ENCODE measurements at regions not wholly inside any gene's neighbourhood (a gene's known extent, or its start where the extent isn't known, plus 50 kb on each side); places are given as distances from the start of the nearest gene placed in this dataset.

DNA sequence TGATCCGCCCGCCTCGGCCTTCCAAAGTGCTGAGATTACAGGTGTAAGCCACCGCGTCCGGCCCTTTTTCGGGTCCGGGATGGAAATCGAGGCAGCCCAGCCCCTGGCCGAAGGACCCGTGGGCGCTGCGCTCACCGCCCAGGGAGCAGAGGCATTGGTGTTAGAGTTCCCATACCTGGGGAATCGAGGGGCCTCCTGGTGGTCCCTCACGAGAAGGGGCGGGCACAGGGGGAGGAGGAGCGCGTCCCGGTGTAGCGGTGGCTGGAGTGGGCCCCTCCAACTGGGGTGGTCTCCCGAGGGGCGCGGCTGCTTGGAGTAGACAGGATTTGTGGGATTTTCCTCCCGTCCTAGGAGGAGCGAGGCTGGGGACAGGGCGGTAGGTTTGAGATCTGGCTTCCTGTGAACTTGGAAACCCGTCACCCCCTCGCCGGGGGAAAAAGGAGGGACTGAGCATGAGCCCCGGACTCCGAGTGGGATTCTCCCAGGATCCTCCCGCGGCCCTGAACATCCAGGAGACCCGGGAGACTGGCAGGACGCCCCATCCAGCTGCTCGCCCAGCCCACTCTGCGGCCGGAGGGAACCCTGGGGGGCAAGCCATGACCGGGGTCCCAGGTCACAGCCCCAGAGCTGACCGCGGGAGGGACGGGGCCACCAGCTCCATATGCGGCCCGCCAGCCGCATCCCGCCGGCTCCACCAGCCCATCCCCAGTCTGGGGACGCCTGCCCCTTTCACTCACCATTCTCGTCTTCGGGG, 70.9 kb downstream of the ASCL4 start:
- TF ChIP-seq CTCF (IDR thresholded peaks at IDR 0.05; ENCODE audit: insufficient read depth, low read depth, low read length, missing control alignments): no peak
- DNase-seq (ENCODE audit: low read depth): no peak
- H3K4me3 ChIP-seq (ENCODE audit: low read depth, low read length): no peak overlapping the region

- DNase-seq (ENCODE audit: low read depth): no peak
- H3K4me3 ChIP-seq (ENCODE audit: low read depth, low read length): no peak overlapping the region
- no peak for TF ChIP-seq CTCF (IDR thresholded peaks at IDR 0.05; ENCODE audit: insufficient read depth, low read depth, low read length, missing control alignments)
Observed at GRCh38 chr12:107845980-107846659, 71.6 kb downstream of the ASCL4 start.

GRCh38 chr12:107847430-107847829, 72.9 kb downstream of the ASCL4 start:
- H3K4me3 ChIP-seq (ENCODE audit: low read depth, low read length): no peak overlapping the region
- no peak for DNase-seq (ENCODE audit: low read depth)
- no peak for TF ChIP-seq CTCF (IDR thresholded peaks at IDR 0.05; ENCODE audit: insufficient read depth, low read depth, low read length, missing control alignments)

DNA sequence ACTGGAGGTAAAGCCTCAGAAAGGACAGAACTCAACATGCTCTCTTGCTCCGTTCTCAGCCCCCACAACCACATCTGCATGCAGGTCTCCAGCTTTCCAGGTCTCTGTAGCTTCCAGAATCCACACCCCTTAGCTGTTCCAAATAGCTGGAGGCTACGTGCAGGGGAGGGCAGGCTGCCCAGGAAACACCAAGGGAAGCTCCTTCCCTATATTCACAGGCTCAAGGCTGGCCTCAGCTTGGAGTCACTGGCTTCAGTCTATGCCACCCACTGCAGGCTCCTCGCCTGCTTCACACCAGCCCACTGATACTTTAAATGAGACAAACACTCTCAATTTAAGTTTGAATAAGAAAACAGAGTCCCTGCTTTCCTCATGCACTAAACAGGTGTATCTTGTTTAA, 73.3 kb downstream of the ASCL4 start:
- DNase-seq (ENCODE audit: low read depth): no peak
- TF ChIP-seq CTCF (IDR thresholded peaks at IDR 0.05; ENCODE audit: insufficient read depth, low read depth, low read length, missing control alignments): no peak
- H3K4me3 ChIP-seq (ENCODE audit: low read depth, low read length): no peak overlapping the region

DNA sequence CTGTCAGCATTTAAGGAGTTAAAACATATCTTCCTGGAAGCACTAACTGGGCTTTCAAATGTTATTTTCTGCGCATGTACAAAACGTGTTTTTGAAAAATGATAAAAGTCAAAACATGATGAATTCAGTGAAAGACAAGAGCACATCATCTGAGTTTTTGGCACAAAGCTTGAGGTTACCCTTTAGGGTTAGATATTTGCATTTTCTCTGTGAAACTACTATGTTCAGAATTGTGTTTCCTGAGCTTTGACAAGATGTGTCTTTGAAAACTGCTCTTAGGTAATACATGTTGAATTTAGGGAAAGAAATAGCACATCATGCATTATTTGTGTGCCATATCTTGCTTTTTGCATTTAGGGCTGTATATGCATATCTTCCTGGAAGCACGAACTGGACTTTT, 79.0 kb downstream of the ASCL4 start:
- TF ChIP-seq CTCF (IDR thresholded peaks at IDR 0.05; ENCODE audit: insufficient read depth, low read depth, low read length, missing control alignments): no peak
- H3K4me3 ChIP-seq (ENCODE audit: low read depth, low read length): no peak overlapping the region
- no peak for DNase-seq (ENCODE audit: low read depth)

DNA sequence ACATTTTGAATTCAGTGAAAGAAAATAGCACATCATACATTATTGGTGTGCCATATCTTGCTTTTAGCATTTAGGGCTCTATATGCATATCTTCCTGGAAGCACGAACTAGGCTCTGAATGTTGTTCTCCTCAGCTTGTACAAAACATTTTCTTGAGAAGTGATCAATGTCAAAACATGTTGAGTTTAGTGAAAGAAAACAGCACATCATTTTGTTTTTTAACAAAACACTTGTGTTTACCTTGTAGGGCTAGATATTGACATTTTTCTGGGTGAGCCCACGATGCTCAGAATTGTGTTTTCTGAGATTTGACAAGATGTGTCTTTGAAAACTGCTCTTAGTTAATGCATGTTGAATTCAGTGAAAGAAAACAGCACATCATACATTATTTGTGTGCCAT, 81.0 kb downstream of the ASCL4 start:
- TF ChIP-seq CTCF (IDR thresholded peaks at IDR 0.05; ENCODE audit: insufficient read depth, low read depth, low read length, missing control alignments): no peak
- no peak overlapping the region for H3K4me3 ChIP-seq (ENCODE audit: low read depth, low read length)
- no peak for DNase-seq (ENCODE audit: low read depth)
